ACC112 (cell line): ENCODE measurements at regions not wholly inside any gene's neighbourhood (a gene's known extent, or its start where the extent isn't known, plus 50 kb on each side); places are given as distances from the start of the nearest gene placed in this dataset.
"Not testable (repeated sequence)": the region's sequence is repeated elsewhere in the genome, so short reads cannot be mapped to it uniquely, and the experiment has no call there.

Source experiments
- H2AFZ ChIP-seq: fragments of 200-600 bp; sonication (generic); one replicate; pipeline ENCODE4 v1.6.0; 2017; ENCODE audit warnings: antibody characterized with exemption, low read length; ENCODE audit not compliant: unreplicated experiment
- H3K27ac ChIP-seq: fragments of 200-600 bp; sonication (generic); 2 replicates; pipeline ENCODE4 v1.5.1; 2014; ENCODE audit warnings: low read depth, mild to moderate bottlenecking, antibody characterized with exemption, low read length, moderate library complexity
- H3K27me3 ChIP-seq: fragments of 200-600 bp; sonication (generic); 2 replicates; pipeline ENCODE4 v1.6.1; 2014; ENCODE audit warnings: mild to moderate bottlenecking, antibody characterized with exemption, low read length, moderate library complexity, mixed read lengths; ENCODE audit not compliant: insufficient read depth
- H3K36me3 ChIP-seq: fragments of 200-600 bp; sonication (generic); 2 replicates; pipeline ENCODE4 v1.6.1; 2016; ENCODE audit warnings: mild to moderate bottlenecking, antibody characterized with exemption, low read length, moderate library complexity, mixed read lengths; ENCODE audit not compliant: insufficient read depth
- H3K4me1 ChIP-seq: fragments of 200-600 bp; sonication (generic); one replicate; pipeline ENCODE4 v1.6.1; 2016; ENCODE audit warnings: low read length, mixed read lengths; ENCODE audit not compliant: insufficient read depth, unreplicated experiment, control insufficient read depth
- H3K4me3 ChIP-seq: fragments of 200-600 bp; sonication (generic); 2 replicates; pipeline ENCODE4 v1.5.1; 2014; ENCODE audit warnings: mild to moderate bottlenecking, low read depth, low read length
- H3K79me2 ChIP-seq: fragments of 200-600 bp; sonication (generic); one replicate; pipeline ENCODE4 v1.6.0; 2016; ENCODE audit warnings: low read length; ENCODE audit not compliant: control insufficient read depth, unreplicated experiment, insufficient read depth

DNA sequence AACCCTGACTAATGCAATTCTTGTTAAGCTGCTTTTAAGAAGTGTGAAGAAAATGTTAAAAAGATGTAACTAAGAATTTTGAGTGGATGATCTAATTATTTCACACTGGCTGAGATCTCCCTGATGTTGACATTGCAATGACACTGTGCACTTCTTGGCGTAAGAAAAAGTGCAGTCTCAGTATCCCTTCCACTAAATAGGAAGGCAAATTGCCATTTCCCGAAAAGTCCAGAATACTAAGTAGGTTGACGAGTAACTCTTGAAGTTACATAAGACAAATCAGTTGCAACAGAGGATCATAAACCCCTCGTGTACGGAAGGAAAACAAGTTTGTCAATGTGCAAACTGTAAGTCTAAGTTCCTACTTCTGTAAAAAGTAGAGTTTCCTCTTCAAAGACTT is 189.9 kb downstream of the LMLN start:
- not testable (repeated sequence) for H3K27ac ChIP-seq, H3K4me3 ChIP-seq, H3K4me1 ChIP-seq, H2AFZ ChIP-seq, H3K36me3 ChIP-seq, H3K27me3 ChIP-seq, H3K79me2 ChIP-seq

GRCh38 chr3:198151867-198152266 is 191.8 kb downstream of the LMLN start:
- H3K79me2 ChIP-seq, H3K27me3 ChIP-seq, H3K4me3 ChIP-seq, H2AFZ ChIP-seq, H3K36me3 ChIP-seq, H3K4me1 ChIP-seq, H3K27ac ChIP-seq: not testable (repeated sequence)

DNA sequence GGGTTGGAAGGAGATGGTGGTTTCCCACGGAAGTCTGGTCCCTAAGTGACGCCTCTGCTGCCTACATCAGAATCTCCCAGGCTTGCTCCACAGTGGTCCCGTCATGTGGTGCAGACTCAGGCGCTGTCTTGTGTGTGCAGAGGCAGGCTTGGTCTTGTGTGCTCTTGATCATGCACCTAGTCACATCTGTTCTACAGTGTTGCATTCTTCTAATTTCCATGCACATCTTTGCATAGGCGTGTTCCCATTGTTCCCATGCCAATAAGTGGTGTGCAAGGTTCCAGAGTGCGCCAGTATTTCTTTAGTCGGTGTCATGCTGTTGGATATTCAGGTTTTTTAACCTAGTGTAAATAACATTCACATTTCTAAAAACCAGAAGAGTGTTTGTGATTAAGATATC is 195.8 kb downstream of the LMLN start:
- not testable (repeated sequence) for H3K79me2 ChIP-seq, H3K36me3 ChIP-seq, H3K4me1 ChIP-seq

DNA sequence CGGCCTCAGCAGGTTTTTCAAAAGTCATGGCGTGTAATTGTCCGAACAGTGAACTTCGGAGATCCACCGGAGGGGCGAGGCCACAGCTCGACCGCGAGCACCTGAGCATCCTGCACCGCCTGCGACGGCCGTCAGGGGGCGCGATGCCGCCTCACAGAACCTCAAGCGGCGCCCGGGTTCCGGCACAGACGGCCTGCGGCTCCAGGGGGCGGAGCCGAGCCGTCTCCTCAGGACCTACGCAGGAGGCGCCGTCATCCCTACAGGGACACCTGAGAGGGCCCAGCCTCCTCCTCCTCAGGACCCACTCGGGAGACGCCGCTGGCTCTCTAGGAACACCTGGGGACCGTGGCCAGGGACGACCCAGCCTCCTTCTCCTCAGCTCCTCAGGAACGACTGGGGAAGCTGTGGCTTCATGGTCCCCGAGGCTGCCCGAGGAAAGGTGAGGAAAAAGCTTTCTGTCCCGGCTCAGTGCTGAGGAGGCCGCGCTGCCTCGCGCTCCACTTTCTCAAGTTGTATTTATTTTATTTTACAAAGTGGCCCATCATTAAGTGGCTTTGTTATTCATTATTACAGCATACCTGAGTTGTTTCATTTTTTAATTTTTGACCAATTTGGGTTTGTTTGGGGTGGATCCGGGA is 197.3 kb downstream of the LMLN start:
- not testable (repeated sequence) for H3K79me2 ChIP-seq, H3K27me3 ChIP-seq, H3K27ac ChIP-seq, H2AFZ ChIP-seq, H3K36me3 ChIP-seq, H3K4me3 ChIP-seq, H3K4me1 ChIP-seq

More for the DNA sequence above, 195.8 kb downstream of the LMLN start:
- H3K27me3 ChIP-seq, H2AFZ ChIP-seq, H3K4me3 ChIP-seq, H3K27ac ChIP-seq: not testable (repeated sequence)

DNA sequence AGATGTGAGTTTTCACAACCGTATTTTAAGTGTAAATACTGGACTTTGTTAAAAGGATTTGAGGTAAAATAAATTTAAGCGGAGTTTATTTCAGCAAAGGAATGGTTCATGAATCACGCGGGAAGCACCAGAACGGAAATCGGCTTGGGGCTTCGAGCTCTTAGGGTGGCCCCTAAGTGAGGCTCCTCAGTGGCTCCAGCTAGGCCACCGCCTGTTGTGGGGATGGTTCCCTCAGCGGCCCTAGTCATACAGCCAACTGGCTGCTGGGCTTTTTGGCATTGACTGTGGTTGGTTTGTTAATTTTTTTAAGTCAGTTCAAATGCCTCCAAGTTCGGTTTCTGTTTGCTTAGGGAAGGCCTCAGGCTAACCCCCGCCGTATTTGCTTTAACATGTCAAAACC is 198.0 kb downstream of the LMLN start:
- not testable (repeated sequence) for H2AFZ ChIP-seq, H3K27me3 ChIP-seq, H3K4me3 ChIP-seq, H3K36me3 ChIP-seq, H3K27ac ChIP-seq, H3K79me2 ChIP-seq, H3K4me1 ChIP-seq

GRCh38 chr3:198167339-198168039 is 207.5 kb downstream of the LMLN start:
- not testable (repeated sequence) for H3K4me3 ChIP-seq, H3K79me2 ChIP-seq, H3K4me1 ChIP-seq, H3K27me3 ChIP-seq, H3K36me3 ChIP-seq, H3K27ac ChIP-seq, H2AFZ ChIP-seq

- H2AFZ ChIP-seq, H3K4me1 ChIP-seq, H3K27me3 ChIP-seq: not testable (repeated sequence)
Measured at GRCh38 chr3:198170781-198171180, 210.8 kb downstream of the LMLN start.

GRCh38 chr3:198173080-198173479 is 213.1 kb downstream of the LMLN start:
- not testable (repeated sequence) for H3K27me3 ChIP-seq, H3K79me2 ChIP-seq, H2AFZ ChIP-seq, H3K27ac ChIP-seq, H3K4me3 ChIP-seq, H3K4me1 ChIP-seq, H3K36me3 ChIP-seq

More at GRCh38 chr3:198170781-198171180, 210.8 kb downstream of the LMLN start:
- not testable (repeated sequence) for H3K79me2 ChIP-seq, H3K4me3 ChIP-seq, H3K36me3 ChIP-seq, H3K27ac ChIP-seq

DNA sequence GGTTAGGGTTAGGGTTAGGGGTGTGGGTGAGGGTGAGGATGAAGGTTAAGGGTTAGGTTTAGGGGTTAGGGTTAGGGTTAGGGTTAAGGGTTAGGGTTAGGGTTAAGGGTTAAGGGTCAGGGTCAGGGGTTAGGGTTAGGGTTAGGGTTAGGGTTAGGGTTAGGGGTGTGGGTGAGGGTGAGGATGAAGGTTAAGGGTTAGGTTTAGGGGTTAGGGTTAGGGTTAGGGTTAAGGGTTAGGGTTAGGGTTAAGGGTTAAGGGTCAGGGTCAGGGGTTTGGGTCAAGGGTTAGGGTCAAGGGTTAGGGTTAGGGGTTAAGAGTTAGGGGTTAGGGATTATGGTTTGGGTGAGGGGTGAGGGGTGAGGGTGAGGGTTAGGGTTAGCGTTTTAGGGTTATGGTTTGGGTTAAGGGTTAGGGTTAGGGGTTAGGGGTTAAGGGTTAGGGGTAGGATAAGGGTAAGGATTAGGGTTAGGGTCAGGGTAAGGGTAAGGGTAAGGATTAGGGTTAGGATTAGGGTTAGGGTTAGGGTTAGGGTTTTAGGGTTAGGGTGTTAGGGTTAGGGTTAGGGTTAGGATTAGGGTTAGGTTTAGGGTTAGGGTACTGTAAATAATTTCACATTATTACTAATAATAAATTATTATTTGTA is 214.0 kb downstream of the LMLN start:
- not testable (repeated sequence) for H3K4me3 ChIP-seq, H3K27ac ChIP-seq, H3K79me2 ChIP-seq, H3K4me1 ChIP-seq, H2AFZ ChIP-seq, H3K36me3 ChIP-seq, H3K27me3 ChIP-seq
